GM12892 (cell line): ENCODE measurements at regions not wholly inside any gene's neighbourhood (a gene's known extent, or its start where the extent isn't known, plus 50 kb on each side); places are given as distances from the start of the nearest gene placed in this dataset.

ENCODE experiments used
- POLR2AphosphoS5 ChIP-seq: IDR thresholded peaks from 2 replicates; pipeline ENCODE4 v1.6.1; 2011; ENCODE audit warnings: low read depth, low read length, control low read depth
- TAF1 ChIP-seq: IDR thresholded peaks from 2 replicates; pipeline ENCODE4 v1.6.1; 2011; ENCODE audit warnings: low read depth, mild to moderate bottlenecking, control low read depth, low read length, borderline replicate concordance

GRCh38 chr2:120940319-120940696 is 204.6 kb downstream of the GLI2 start:
- TF ChIP-seq TAF1 (no peak), POLR2AphosphoS5 (no peak)
